Gastrocnemius medialis (tissue), 4 donors: ENCODE measurements at regions not wholly inside any gene's neighbourhood (a gene's known extent, or its start where the extent isn't known, plus 50 kb on each side); places are given as distances from the start of the nearest gene placed in this dataset.

Source experiments
- POLR2A ChIP-seq, 2 donors: fragments of 450-650 bp; IDR thresholded peaks; one replicate each; pipeline ENCODE4 v1.6.1; 2017; ENCODE audit warnings: antibody characterized with exemption in 2 of 2, mild to moderate bottlenecking in 2 of 2, moderate library complexity in 2 of 2
- TF ChIP-seq, protein P1 (sequence below), 5 experiments: fragments of 450-650 bp in 3 of 5; fragments of 200-600 bp in 2 of 5; sonication (generic) in 2 of 5; IDR thresholded peaks in 4 of 5; conservative IDR thresholded peaks in 1 of 5; 1 replicate in 4 of 5; 2 replicates in 1 of 5; pipeline ENCODE4 v1.5.1; 2016 to 2019; ENCODE audit warnings: antibody characterized with exemption in 5 of 5, mild to moderate bottlenecking in 3 of 5, moderate library complexity in 3 of 5

DNA sequence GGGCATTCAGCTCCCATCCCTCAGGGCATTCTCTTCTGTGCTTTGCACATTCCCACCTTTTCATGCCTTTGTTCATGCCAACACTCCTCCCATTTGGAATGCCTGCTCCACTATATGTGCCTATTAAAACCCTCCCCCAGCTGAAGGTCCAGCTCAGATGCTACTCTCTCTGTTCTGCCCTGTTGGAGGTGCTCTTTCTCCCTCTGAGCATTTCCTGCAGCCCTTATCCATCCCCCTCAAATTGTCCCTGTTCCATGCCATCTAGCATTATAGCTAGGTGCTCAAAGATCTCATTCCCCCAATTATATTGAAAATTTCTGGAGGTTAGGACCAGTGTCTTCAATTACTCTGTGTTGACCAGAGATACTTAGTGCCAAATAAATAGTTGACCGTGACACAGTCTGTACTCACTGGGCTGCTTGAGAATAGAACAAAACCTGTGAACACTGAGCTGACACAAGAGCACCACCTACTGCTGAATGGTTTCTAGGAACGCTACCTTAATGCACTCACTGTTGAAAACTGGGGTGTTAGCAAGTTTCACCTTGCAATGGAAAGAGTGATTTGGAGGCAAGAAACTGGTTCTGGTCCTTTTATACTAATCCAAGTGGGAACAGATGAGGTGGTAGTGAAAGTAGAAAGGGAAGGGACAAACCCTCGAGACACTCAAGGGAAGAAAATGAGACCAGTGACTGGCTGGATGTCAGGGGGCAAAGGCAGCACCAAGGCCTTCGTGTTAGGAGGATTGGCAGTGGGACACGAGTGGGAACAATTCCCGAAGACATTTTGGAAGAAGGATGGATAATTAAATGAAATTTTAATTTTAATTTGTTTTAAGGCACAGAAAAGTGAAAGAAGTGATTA lies 289.8 kb upstream of the ROPN1 start:
- TF ChIP-seq, protein P1, sequence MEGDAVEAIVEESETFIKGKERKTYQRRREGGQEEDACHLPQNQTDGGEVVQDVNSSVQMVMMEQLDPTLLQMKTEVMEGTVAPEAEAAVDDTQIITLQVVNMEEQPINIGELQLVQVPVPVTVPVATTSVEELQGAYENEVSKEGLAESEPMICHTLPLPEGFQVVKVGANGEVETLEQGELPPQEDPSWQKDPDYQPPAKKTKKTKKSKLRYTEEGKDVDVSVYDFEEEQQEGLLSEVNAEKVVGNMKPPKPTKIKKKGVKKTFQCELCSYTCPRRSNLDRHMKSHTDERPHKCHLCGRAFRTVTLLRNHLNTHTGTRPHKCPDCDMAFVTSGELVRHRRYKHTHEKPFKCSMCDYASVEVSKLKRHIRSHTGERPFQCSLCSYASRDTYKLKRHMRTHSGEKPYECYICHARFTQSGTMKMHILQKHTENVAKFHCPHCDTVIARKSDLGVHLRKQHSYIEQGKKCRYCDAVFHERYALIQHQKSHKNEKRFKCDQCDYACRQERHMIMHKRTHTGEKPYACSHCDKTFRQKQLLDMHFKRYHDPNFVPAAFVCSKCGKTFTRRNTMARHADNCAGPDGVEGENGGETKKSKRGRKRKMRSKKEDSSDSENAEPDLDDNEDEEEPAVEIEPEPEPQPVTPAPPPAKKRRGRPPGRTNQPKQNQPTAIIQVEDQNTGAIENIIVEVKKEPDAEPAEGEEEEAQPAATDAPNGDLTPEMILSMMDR (IDR thresholded peaks at IDR 0.05 in 4 of 5, conservative IDR thresholded peaks at IDR 0.05 in 1 of 5): peak in 4 of 5 experiments; percentile 31 to 60 (median 48)
- TF ChIP-seq POLR2A (IDR thresholded peaks at IDR 0.05): no peak
